HCT116 (cell line): ENCODE measurements at regions not wholly inside any gene's neighbourhood (a gene's known extent, or its start where the extent isn't known, plus 50 kb on each side); places are given as distances from the start of the nearest gene placed in this dataset.

Source experiments
- ATAC-seq: fragments of 200-7000 bp; cut with Tn5 transposase; 2 replicates; pipeline ENCODE4 v1.9.1; 2020; ENCODE audit warnings: mild to moderate bottlenecking, moderate library complexity
- BruUV-seq: library from RNA; stranded (reverse); fragments of 400-500 nt; replicated peaks from 2 replicates; lab custom pipeline; 2021; lab: Mats Ljungman, UMichigan
- CTCF ChIA-PET: fragments of 300-600 bp; sonication (Branson Sonifier 250); formaldehyde crosslinking; loops from one replicate; lab custom pipeline; 2021; ENCODE audit warnings: antibody characterized with exemption; lab: Charles Lee
- POLR2A ChIA-PET: fragments of 300-600, 350-600 bp; sonication (Branson Sonifier 250); formaldehyde crosslinking; loops from one replicate; lab custom pipeline; 2021; ENCODE audit warnings: antibody characterized with exemption; lab: Charles Lee
- RAD21 ChIA-PET, 2 experiments: fragments of 300-600 bp; sonication (Branson Sonifier 250); formaldehyde crosslinking; loops; one replicate each; lab custom pipeline; 2023; ENCODE audit warnings: low total read pairs in 2 of 2; ENCODE audit not compliant: uncharacterized antibody in 2 of 2, unreplicated experiment in 2 of 2, low non-redundant PET in 1 of 2; lab: Charles Lee
- DNase-seq: peaks from one replicate; pipeline ENCODE4 v3.0.0-alpha.2; 2010; ENCODE audit warnings: low read depth, low spot score
- H2AFZ ChIP-seq: fragments of 200-600 bp; shearing (Covaris generic), sonication (generic); 2 replicates; pipeline ENCODE4 v1.6.1; 2017; ENCODE audit warnings: low read depth, mixed run types, mixed read lengths, antibody characterized with exemption, low read length; ENCODE audit not compliant: poor library complexity, severe bottlenecking
- H3K27ac ChIP-seq: 2 replicates; pipeline ENCODE4 v1.5.1; 2012; ENCODE audit warnings: low read depth, low read length
- H3K27me3 ChIP-seq: fragments of 200-600 bp; sonication (generic); 2 replicates; pipeline ENCODE4 v1.6.1; 2016; ENCODE audit warnings: mixed run types, low read length, mixed read lengths; ENCODE audit not compliant: insufficient read depth
- H3K36me3 ChIP-seq, 2 experiments: fragments of 200-500 bp in 1 of 2; fragments of 200-600 bp in 1 of 2; sonication (Bioruptor generic) in 1 of 2; sonication (generic) in 1 of 2; 2 replicates each; pipeline versions ENCODE4 v1.5.1 to v1.6.1; 2014 to 2016; ENCODE audit warnings: low read length in 2 of 2, inconsistent platforms in 1 of 2, mixed read lengths in 1 of 2, mixed run types in 1 of 2; ENCODE audit not compliant: insufficient read depth in 2 of 2, control insufficient read depth in 1 of 2
- H3K4me1 ChIP-seq, 2 experiments: fragments of 200-600 bp in 1 of 2; sonication (generic) in 1 of 2; 2 replicates each; pipeline versions ENCODE4 v1.5.1 to v1.6.1; 2012 to 2017; ENCODE audit warnings: low read length in 2 of 2, inconsistent platforms in 1 of 2, mild to moderate bottlenecking in 1 of 2, mixed read lengths in 1 of 2, mixed run types in 1 of 2, moderate library complexity in 1 of 2; ENCODE audit not compliant: insufficient read depth in 2 of 2, control insufficient read depth in 1 of 2
- H3K4me2 ChIP-seq: fragments of 200-600 bp; sonication (generic); 2 replicates; pipeline ENCODE4 v1.6.1; 2017; ENCODE audit warnings: mixed run types, low read length, mixed read lengths
- H3K4me3 ChIP-seq, 2 experiments: fragments of 200-600 bp in 1 of 2; sonication (generic) in 1 of 2; replicated peaks in 1 of 2; 2 replicates each; pipeline ENCODE4 v1.5.1; 2011 to 2016; ENCODE audit warnings: low read length in 2 of 2, control low read depth in 1 of 2, low read depth in 1 of 2, mild to moderate bottlenecking in 1 of 2, mixed read lengths in 1 of 2, mixed run types in 1 of 2
- H3K79me2 ChIP-seq: fragments of 200-600 bp; sonication (generic); 2 replicates; pipeline ENCODE4 v1.6.1; 2017; ENCODE audit warnings: mild to moderate bottlenecking, mixed run types, low read length, moderate library complexity, mixed read lengths; ENCODE audit not compliant: insufficient read depth
- H3K9ac ChIP-seq: fragments of 200-600 bp; sonication (generic); 2 replicates; pipeline ENCODE4 v1.6.1; 2016; ENCODE audit warnings: low read length, mixed read lengths
- H3K9me2 ChIP-seq: fragments of 200-600 bp; sonication (generic), shearing (Covaris generic); 2 replicates; pipeline ENCODE4 v1.6.1; 2017; ENCODE audit warnings: mixed run types, mild to moderate bottlenecking, moderate library complexity; ENCODE audit not compliant: insufficient read depth
- H3K9me3 ChIP-seq, 2 experiments: fragments of 200-500 bp in 1 of 2; fragments of 200-600 bp in 1 of 2; sonication (Bioruptor generic) in 1 of 2; sonication (generic) in 1 of 2; 2 replicates each; pipeline ENCODE4 v1.6.1; 2014 to 2017; ENCODE audit warnings: low read length in 2 of 2, mixed read lengths in 2 of 2, inconsistent platforms in 1 of 2, low read depth in 1 of 2, mild to moderate bottlenecking in 1 of 2, mixed run types in 1 of 2, moderate library complexity in 1 of 2; ENCODE audit not compliant: control insufficient read depth in 1 of 2, insufficient read depth in 1 of 2
- H4K20me1 ChIP-seq: fragments of 200-600 bp; sonication (generic), shearing (Covaris generic); 2 replicates; pipeline ENCODE4 v1.6.1; 2017; ENCODE audit warnings: mixed run types, mild to moderate bottlenecking, moderate library complexity; ENCODE audit not compliant: insufficient read depth
- EGR1 ChIP-seq: IDR thresholded peaks from 2 replicates; pipeline ENCODE4 v1.6.1; 2012; ENCODE audit warnings: low read depth
- ELF1 ChIP-seq: IDR thresholded peaks from 2 replicates; pipeline ENCODE4 v1.6.1; 2012; ENCODE audit warnings: low read depth, borderline replicate concordance
- EZH2 ChIP-seq: fragments of 200-600 bp; sonication (generic); IDR thresholded peaks from 2 replicates; pipeline ENCODE4 v1.6.1; 2017; ENCODE audit warnings: antibody characterized with exemption, mixed run types
- RAD21 ChIP-seq: IDR thresholded peaks from 2 replicates; pipeline ENCODE4 v1.6.1; 2012; ENCODE audit warnings: low read depth, mild to moderate bottlenecking
- REST ChIP-seq: IDR thresholded peaks from 2 replicates; pipeline ENCODE4 v1.6.1; 2012; ENCODE audit warnings: low read depth
- SP1 ChIP-seq: IDR thresholded peaks from 2 replicates; pipeline ENCODE4 v1.6.1; 2012; ENCODE audit warnings: low read depth
- SRF ChIP-seq: IDR thresholded peaks from 2 replicates; pipeline ENCODE4 v1.6.1; 2012; ENCODE audit warnings: low read depth
- ZBTB33 ChIP-seq: IDR thresholded peaks from 2 replicates; pipeline ENCODE4 v1.6.1; 2011; ENCODE audit warnings: mild to moderate bottlenecking, low read length, moderate library complexity; ENCODE audit not compliant: insufficient replicate concordance; ENCODE audit errors: extremely low read depth
- intact Hi-C: fragments of 100-400 bp; cut with micrococcal nuclease; formaldehyde crosslinking; loops from 2 replicates; pipeline ENCODE4 v1.10.0; 2022

DNA sequence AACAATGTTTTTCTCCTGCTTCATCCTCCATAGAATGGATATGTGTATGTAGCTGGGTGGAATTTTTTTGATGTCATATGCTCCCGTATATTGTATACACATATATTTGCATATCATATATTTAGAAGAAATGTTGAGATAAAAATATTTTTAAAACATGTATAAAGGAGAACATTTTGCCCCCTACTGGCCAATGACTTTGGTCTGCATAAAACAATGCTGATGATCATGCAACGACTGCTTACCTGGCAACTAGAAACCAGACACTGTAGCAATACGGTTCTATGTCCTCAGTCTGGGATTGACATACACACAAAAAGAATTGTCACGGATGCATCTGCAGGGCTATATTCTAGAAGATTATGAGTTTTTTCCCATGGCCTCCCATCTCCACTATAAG is 503.6 kb downstream of the ELAVL2 start:
- Histone ChIP-seq H3K4me3 (no peak overlapping the region), H3K9me2 (no peaks in the 10 kb centered on the region), H3K4me1 (no peaks in the 10 kb centered on the region), H3K4me2 (no peak overlapping the region), H4K20me1 (no peaks in the 10 kb centered on the region), H3K79me2 (no peaks in the 10 kb centered on the region), H3K36me3 (no peaks in the 10 kb centered on the region), H3K9me3 (peaks cover 7 to 29% of the 10 kb centered on the region in 2 experiments; a peak in 2 of 4 replicates), H3K9ac (no peak overlapping the region), H2AFZ (no peak overlapping the region), H3K27me3 (no peaks in the 10 kb centered on the region), H3K27ac (no peak overlapping the region)
- ChIA-PET RAD21 (no interaction called here), CTCF (no interaction called here), POLR2A (no interaction called here)
- DNase-seq: no peak
- intact Hi-C loops: no loop called here
- no peak for TF ChIP-seq SRF
- BruUV-seq: no TSS peak
- no peak for ATAC-seq

GRCh38 chr9:23324511-23324910 is 501.5 kb downstream of the ELAVL2 start:
- no peak for TF ChIP-seq EGR1
- TF ChIP-seq ELF1: no peak
- TF ChIP-seq EZH2: no peak
- TF ChIP-seq REST: no peak
- TF ChIP-seq ZBTB33: no peak
- TF ChIP-seq RAD21: no peak
- no peak for TF ChIP-seq SRF
- no peak for TF ChIP-seq SP1
- intact Hi-C loops: no loop called here
- Histone ChIP-seq H3K79me2 (no peaks in the 10 kb centered on the region), H3K4me1 (no peaks in the 10 kb centered on the region), H4K20me1 (no peaks in the 10 kb centered on the region), H3K36me3 (no peaks in the 10 kb centered on the region), H3K9ac (no peak overlapping the region), H3K27ac (no peak overlapping the region), H2AFZ (no peak overlapping the region), H3K4me2 (no peak overlapping the region), H3K9me3 (peaks cover 3 to 23% of the 10 kb centered on the region in 2 experiments; a peak in 2 of 4 replicates), H3K4me3 (no peak overlapping the region), H3K27me3 (no peaks in the 10 kb centered on the region), H3K9me2 (no peaks in the 10 kb centered on the region)
- ChIA-PET CTCF (no interaction called here), POLR2A (no interaction called here), RAD21 (no interaction called here)
- DNase-seq (no peak), ATAC-seq (no peak)
- no TSS peak for BruUV-seq
